ENCODE measurements at regions not wholly inside any gene's neighbourhood (a gene's known extent, or its start where the extent isn't known, plus 50 kb on each side); places are given as distances from the start of the nearest gene placed in this dataset.

- no peak overlapping the region for H3K27ac ChIP-seq (ENCODE audit: low read depth)
- 71% methylated on average over 7 of the region's 7 CpGs for WGBS
- H3K4me3 ChIP-seq (ENCODE audit: low read depth, low read length): no peak overlapping the region
- DNase-seq (ENCODE audit: extremely low spot score): no peak
- H3K36me3 ChIP-seq (ENCODE audit: insufficient read depth): no peaks in the 10 kb centered on the region
- no peaks in the 10 kb centered on the region for H3K4me1 ChIP-seq (ENCODE audit: insufficient read depth)
These were observed 1671.6 kb upstream of the TENM3 start for GRCh38 chr4:180571516-180572055.

GRCh38 chr4:180578175-180578574, 1665.0 kb upstream of the TENM3 start:
- no peaks in the 10 kb centered on the region for H3K4me1 ChIP-seq (ENCODE audit: insufficient read depth)
- H3K36me3 ChIP-seq (ENCODE audit: insufficient read depth): no peaks in the 10 kb centered on the region
- H3K4me3 ChIP-seq (ENCODE audit: low read depth, low read length): no peak overlapping the region
- no peak overlapping the region for H3K27ac ChIP-seq (ENCODE audit: low read depth)
- no peak for DNase-seq (ENCODE audit: extremely low spot score)
- WGBS: 54% methylated on average over 2 of the region's 2 CpGs

GRCh38 chr4:180581061-180581460, 1662.1 kb upstream of the TENM3 start:
- Histone ChIP-seq H3K4me3 (ENCODE audit: low read depth, low read length) (no peak overlapping the region), H3K36me3 (ENCODE audit: insufficient read depth) (no peaks in the 10 kb centered on the region), H3K4me1 (ENCODE audit: insufficient read depth) (no peaks in the 10 kb centered on the region), H3K27ac (ENCODE audit: low read depth) (no peak overlapping the region)
- WGBS: 82% methylated on average over 4 of the region's 4 CpGs
- no peak for DNase-seq (ENCODE audit: extremely low spot score)

DNA sequence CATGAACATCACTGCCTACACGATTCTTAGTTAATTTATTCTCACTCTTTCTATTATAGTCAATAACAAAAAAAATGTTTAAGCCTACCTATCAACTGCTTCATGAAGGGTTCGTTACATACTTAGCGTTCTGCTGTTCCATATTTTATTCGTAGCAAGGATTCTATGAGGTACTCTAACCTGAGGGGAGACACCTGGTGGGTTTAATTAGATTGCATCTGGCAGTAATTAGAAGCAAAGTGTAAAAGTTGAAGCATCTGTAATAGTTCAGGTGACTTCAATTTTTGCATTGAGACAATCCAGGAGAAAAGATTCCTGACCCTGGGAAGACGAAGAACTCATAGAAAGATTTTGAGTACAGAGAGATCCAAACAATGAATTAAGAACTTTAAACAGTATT, 1655.8 kb upstream of the TENM3 start:
- no peaks in the 10 kb centered on the region for H3K4me1 ChIP-seq (ENCODE audit: insufficient read depth)
- H3K4me3 ChIP-seq (ENCODE audit: low read depth, low read length): no peak overlapping the region
- H3K27ac ChIP-seq (ENCODE audit: low read depth): no peak overlapping the region
- WGBS: 72% methylated on average over 5 of the region's 5 CpGs
- DNase-seq (ENCODE audit: extremely low spot score): no peak
- no peaks in the 10 kb centered on the region for H3K36me3 ChIP-seq (ENCODE audit: insufficient read depth)

- Histone ChIP-seq H3K4me1 (ENCODE audit: insufficient read depth) (no peaks in the 10 kb centered on the region), H3K27ac (ENCODE audit: low read depth) (no peak overlapping the region), H3K36me3 (ENCODE audit: insufficient read depth) (no peaks in the 10 kb centered on the region), H3K4me3 (ENCODE audit: low read depth, low read length) (no peak overlapping the region)
- DNase-seq (ENCODE audit: extremely low spot score): no peak
- 85% methylated on average over 9 of the region's 9 CpGs for WGBS
These were observed 1653.6 kb upstream of the TENM3 start for GRCh38 chr4:180589575-180589974.

DNA sequence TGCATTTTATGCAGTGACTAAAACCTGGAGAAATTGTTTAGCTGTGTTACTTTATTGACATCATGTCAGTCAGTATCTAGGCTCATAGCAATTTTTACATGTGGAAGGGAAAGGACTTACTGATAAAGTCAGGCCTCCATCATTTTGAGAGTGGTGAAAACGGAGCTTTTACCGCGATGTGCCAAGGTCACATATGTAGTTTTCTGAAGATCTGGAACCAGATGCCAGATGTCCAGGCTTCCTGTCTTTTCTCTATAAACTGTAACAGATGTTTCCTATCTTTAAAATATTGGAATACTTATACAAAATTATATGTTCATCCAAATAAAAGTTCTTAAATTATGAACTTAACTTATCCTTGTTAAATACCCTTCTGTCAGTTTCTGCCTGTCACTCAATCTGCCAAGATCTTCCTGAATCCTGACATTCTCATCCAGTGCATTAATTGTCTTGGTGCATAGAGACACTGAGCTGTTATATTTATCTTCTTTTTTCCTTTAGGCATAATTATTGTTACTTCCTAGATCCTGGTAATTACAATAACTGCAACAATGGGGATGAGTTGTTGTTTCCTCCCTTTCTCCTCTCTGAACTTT, 1646.2 kb upstream of the TENM3 start:
- no peak overlapping the region for H3K27ac ChIP-seq (ENCODE audit: low read depth)
- DNase-seq (ENCODE audit: extremely low spot score): no peak
- H3K4me3 ChIP-seq (ENCODE audit: low read depth, low read length): no peak overlapping the region
- H3K4me1 ChIP-seq (ENCODE audit: insufficient read depth): no peaks in the 10 kb centered on the region
- WGBS: 20% methylated on average over 3 of the region's 3 CpGs
- no peaks in the 10 kb centered on the region for H3K36me3 ChIP-seq (ENCODE audit: insufficient read depth)

DNA sequence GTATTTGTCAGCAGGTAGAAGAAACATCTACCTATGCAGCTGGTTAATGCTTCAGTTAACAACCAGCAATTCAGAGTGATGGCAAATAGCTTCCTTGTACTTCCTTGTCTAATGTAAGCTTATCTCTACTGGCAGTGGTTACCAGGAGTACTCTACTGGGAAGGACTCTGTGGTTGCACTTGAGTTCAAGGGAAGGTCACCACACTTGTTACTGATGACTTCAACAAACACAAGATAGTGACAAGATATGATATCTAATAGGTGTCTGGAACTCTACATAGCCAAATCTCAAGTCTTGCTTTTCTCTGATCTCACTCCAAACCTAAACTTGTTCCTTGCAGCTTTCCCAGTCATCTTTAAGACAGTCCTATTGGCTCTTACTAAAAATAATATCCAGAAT, 1644.9 kb upstream of the TENM3 start:
- Histone ChIP-seq H3K27ac (ENCODE audit: low read depth) (no peak overlapping the region), H3K36me3 (ENCODE audit: insufficient read depth) (no peaks in the 10 kb centered on the region), H3K4me3 (ENCODE audit: low read depth, low read length) (no peak overlapping the region), H3K4me1 (ENCODE audit: insufficient read depth) (no peaks in the 10 kb centered on the region)
- DNase-seq (ENCODE audit: extremely low spot score): no peak

DNA sequence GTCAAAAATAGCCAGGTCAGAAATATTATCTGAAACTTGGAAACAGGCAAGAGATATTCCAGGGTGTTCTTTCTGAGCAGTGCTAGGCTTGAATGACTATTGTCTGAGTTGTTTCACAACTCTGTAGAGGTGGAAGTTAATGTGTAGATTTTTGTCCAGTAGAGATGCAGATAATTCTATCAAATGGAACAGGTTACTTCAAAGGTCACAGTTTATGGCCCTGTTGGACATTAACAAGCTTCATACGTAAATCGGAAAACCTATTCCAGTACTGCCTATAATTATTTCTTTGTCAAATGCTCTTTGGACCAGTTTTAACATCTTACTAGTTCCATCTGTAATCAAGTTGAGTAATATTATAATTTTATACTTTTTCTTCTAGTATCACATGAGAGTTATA, 1639.4 kb upstream of the TENM3 start:
- 62% methylated on average over 2 of the region's 2 CpGs for WGBS
- DNase-seq (ENCODE audit: extremely low spot score): no peak
- Histone ChIP-seq H3K36me3 (ENCODE audit: insufficient read depth) (no peaks in the 10 kb centered on the region), H3K4me3 (ENCODE audit: low read depth, low read length) (no peak overlapping the region), H3K4me1 (ENCODE audit: insufficient read depth) (no peaks in the 10 kb centered on the region), H3K27ac (ENCODE audit: low read depth) (no peak overlapping the region)

DNA sequence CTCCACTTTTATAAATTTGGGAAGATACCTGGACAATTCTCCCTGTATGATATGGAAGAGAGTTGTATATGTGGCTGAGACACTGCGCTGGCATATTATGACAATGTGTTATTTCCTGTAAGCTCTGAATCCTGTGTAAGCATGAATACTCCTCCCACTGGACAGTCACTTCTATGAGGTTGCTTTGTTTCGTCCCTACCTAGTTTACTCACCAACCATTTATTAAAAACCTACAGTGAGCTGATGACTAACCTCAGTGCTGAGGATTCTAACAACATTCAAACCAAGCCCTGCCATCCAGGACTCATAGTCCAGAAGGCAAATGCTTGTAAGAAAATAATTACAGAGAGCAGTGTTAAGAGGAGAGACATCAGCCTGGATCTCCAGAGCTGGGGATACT, 1632.9 kb upstream of the TENM3 start:
- H3K4me1 ChIP-seq (ENCODE audit: insufficient read depth): no peaks in the 10 kb centered on the region
- WGBS: 73% methylated on average over 2 of the region's 2 CpGs
- DNase-seq (ENCODE audit: extremely low spot score): no peak

GRCh38 chr4:180615746-180616145, 1627.5 kb upstream of the TENM3 start:
- DNase-seq (ENCODE audit: extremely low spot score): no peak
- Histone ChIP-seq H3K36me3 (ENCODE audit: insufficient read depth) (no peaks in the 10 kb centered on the region), H3K27ac (ENCODE audit: low read depth) (no peak overlapping the region), H3K4me1 (ENCODE audit: insufficient read depth) (no peaks in the 10 kb centered on the region), H3K4me3 (ENCODE audit: low read depth, low read length) (no peak overlapping the region)
- 76% methylated on average over 3 of the region's 3 CpGs for WGBS

More for the DNA sequence above, 1632.9 kb upstream of the TENM3 start:
- Histone ChIP-seq H3K27ac (ENCODE audit: low read depth) (no peak overlapping the region), H3K36me3 (ENCODE audit: insufficient read depth) (no peaks in the 10 kb centered on the region), H3K4me3 (ENCODE audit: low read depth, low read length) (no peak overlapping the region)

DNA sequence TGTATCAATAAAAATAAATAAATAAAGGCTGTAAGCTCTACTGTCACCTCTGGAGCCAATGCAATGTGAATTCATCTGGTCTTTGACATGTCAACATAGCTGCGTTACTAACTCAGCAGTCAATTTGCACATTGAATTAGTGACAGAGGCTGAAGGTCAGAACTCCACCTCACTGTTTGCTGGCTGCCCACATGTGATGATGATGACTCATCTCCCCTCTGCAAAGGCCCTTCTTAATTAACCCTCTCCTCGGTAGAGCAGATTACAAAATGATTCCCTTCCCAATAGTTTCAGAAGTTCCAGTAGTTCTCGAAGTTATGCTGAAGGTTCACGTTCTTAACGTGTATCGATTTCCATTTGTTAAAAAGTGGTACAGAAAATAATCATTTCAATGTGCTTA, 1626.0 kb upstream of the TENM3 start:
- H3K36me3 ChIP-seq (ENCODE audit: insufficient read depth): no peaks in the 10 kb centered on the region
- no peaks in the 10 kb centered on the region for H3K4me1 ChIP-seq (ENCODE audit: insufficient read depth)
- WGBS: 79% methylated on average over 6 of the region's 6 CpGs
- no peak overlapping the region for H3K27ac ChIP-seq (ENCODE audit: low read depth)
- DNase-seq (ENCODE audit: extremely low spot score): no peak
- no peak overlapping the region for H3K4me3 ChIP-seq (ENCODE audit: low read depth, low read length)

DNA sequence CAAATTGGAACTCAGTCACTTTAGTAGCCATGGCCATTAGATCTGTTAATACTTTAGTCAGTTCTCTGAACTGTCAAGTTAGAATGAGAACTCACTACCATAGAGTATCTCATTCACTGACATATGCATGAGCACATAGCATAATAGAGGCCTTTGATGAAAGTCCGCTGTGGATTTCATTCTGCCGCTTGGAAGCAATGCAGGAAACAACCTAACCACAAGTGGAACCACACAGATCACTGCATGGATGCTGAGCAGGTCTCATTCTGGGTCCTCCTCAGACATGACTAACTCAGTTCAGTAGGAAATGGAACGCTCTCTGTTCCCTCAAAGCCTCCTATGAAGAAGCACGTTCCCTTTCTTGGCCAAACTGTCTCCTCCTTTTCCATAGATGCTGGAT, 1624.8 kb upstream of the TENM3 start:
- H3K36me3 ChIP-seq (ENCODE audit: insufficient read depth): no peaks in the 10 kb centered on the region
- WGBS: 80% methylated on average over 4 of the region's 4 CpGs
- no peak for DNase-seq (ENCODE audit: extremely low spot score)

GRCh38 chr4:180619440-180619839, 1623.8 kb upstream of the TENM3 start:
- Histone ChIP-seq H3K36me3 (ENCODE audit: insufficient read depth) (no peaks in the 10 kb centered on the region), H3K4me1 (ENCODE audit: insufficient read depth) (no peaks in the 10 kb centered on the region), H3K27ac (ENCODE audit: low read depth) (no peak overlapping the region), H3K4me3 (ENCODE audit: low read depth, low read length) (no peak overlapping the region)
- 87% methylated on average over 3 of the region's 3 CpGs for WGBS
- no peak for DNase-seq (ENCODE audit: extremely low spot score)

More for the DNA sequence above, 1624.8 kb upstream of the TENM3 start:
- H3K27ac ChIP-seq (ENCODE audit: low read depth): no peak overlapping the region
- H3K4me1 ChIP-seq (ENCODE audit: insufficient read depth): no peaks in the 10 kb centered on the region
- H3K4me3 ChIP-seq (ENCODE audit: low read depth, low read length): no peak overlapping the region

- Histone ChIP-seq H3K36me3 (ENCODE audit: insufficient read depth) (no peaks in the 10 kb centered on the region), H3K4me3 (ENCODE audit: low read depth, low read length) (no peak overlapping the region), H3K4me1 (ENCODE audit: insufficient read depth) (no peaks in the 10 kb centered on the region), H3K27ac (ENCODE audit: low read depth) (no peak overlapping the region)
- 66% methylated on average over 3 of the region's 3 CpGs for WGBS
- DNase-seq (ENCODE audit: extremely low spot score): no peak
These were observed 1620.9 kb upstream of the TENM3 start for GRCh38 chr4:180622254-180622653.

DNA sequence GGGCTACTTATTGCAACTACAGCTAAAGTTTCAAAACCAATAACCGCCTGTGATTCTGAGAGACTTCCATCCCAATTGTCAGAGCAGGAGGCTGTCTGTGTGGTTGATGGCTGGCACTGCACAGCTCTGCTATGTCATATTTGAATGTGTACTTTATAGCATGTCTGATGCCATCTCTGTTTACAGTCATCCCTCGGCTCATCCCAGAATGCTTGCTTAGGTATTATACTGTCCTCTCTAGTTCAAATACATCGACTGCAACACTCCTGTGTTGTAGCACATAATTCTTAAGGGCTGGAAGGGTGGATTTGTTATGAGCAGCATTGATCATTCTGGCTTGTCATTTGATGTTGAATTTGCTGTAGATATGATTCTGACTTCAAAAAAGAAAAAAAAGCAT, 1617.5 kb upstream of the TENM3 start:
- DNase-seq (ENCODE audit: extremely low spot score): no peak
- 80% methylated on average over 3 of the region's 3 CpGs for WGBS

More for the DNA sequence above, 1617.5 kb upstream of the TENM3 start:
- Histone ChIP-seq H3K4me3 (ENCODE audit: low read depth, low read length) (no peak overlapping the region), H3K36me3 (ENCODE audit: insufficient read depth) (no peaks in the 10 kb centered on the region), H3K4me1 (ENCODE audit: insufficient read depth) (no peaks in the 10 kb centered on the region), H3K27ac (ENCODE audit: low read depth) (no peak overlapping the region)
